Stimulated activated naive CD8-positive, alpha-beta T cell treated with anti-CD3 and anti-CD28 coated beads, Interleukin-15, amount 100 ng/mL, for 72 hours (primary cell): ENCODE measurements at regions not wholly inside any gene's neighbourhood (a gene's known extent, or its start where the extent isn't known, plus 50 kb on each side); places are given as distances from the start of the nearest gene placed in this dataset.

Experiments
- ATAC-seq: fragments of 150-1000 bp; cut with Tn5 transposase; 2 replicates; pipeline ENCODE4 v1.10.0; 2021; ENCODE audit warnings: mild to moderate bottlenecking, moderate library complexity
- DNase-seq, 2 donors: peaks; one replicate each; pipeline ENCODE4 v3.0.0; 2021 to 2022
- H3K27ac Mint-ChIP-seq, 2 donors: one replicate each; pipeline ENCODE4 v1.8.0; 2022; ENCODE audit warnings: mild to moderate bottlenecking in 2 of 2, mixed read lengths in 2 of 2, moderate library complexity in 2 of 2
- H3K27me3 Mint-ChIP-seq: one replicate; pipeline ENCODE4 v1.8.0; 2022; ENCODE audit warnings: mixed read lengths
- H3K4me1 Mint-ChIP-seq: one replicate; pipeline ENCODE4 v1.8.0; 2022; ENCODE audit warnings: mild to moderate bottlenecking, mixed read lengths
- H3K4me3 Mint-ChIP-seq, 2 donors: one replicate each; pipeline ENCODE4 v1.8.0; 2022; ENCODE audit warnings: mild to moderate bottlenecking in 2 of 2, mixed read lengths in 2 of 2, moderate library complexity in 1 of 2
- H3K9me3 Mint-ChIP-seq, 2 donors: one replicate each; pipeline ENCODE4 v1.8.0; 2022; ENCODE audit warnings: mixed read lengths in 2 of 2

GRCh38 chrX:149151805-149152757, 353.0 kb downstream of the IDS start:
- ATAC-seq, result peak; percentile 54
- Mint-ChIP-seq H3K4me3 (no peak overlapping the region), H3K9me3 (no peaks in the 10 kb centered on the region), H3K4me1 (no peaks in the 10 kb centered on the region), H3K27me3 (no peaks in the 10 kb centered on the region), H3K27ac (no peak overlapping the region)
- DNase-seq, result no peak

DNA sequence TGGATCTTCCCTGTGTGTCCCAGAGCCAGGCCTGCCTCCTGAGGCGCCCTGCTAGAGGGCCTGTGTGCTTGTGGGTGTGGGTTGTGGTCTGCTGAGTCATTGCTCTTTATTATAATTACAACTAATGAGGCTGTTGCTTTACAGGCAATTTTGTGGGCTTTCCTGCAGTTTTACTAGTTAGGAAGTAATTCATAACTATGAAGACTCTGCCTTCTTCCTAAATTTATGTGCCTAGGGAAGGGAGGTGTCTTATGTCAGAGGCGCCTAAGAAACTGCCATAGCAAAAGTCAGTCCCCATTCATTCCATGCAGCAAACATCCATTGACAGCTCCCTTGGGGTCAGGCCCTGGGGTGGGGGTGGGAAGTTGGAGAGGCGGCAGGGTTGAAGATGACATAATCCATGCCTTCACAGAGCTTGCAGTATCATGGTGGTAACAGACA, 359.2 kb downstream of the IDS start:
- DNase-seq, result peak in 1 of 2 donors; percentile 11

DNA sequence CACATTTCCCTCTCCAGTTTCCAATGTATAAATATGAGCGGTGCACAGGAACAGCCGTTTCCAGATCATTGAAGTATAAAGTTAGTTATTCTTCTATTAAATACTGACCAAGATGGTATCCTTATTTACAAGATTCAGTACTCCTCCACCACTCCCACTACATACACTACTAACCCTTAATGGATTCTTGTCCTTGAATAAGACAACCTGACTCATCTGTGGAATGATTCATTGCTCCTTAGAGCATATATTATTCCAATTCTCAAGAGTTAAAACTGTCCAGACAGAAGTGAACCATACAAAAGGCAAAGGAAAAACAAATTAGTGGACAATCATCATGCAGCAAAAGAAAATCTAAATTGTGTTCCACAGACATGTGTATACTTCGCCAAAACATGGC, 373.3 kb downstream of the IDS start:
- no peak for DNase-seq
- ATAC-seq, result no peak
- no peaks in the 10 kb centered on the region for H3K9me3 Mint-ChIP-seq
- H3K27ac Mint-ChIP-seq, result peak overlapping the region in 1 of 2 donors; percentile 74
- no peaks in the 10 kb centered on the region for H3K4me1 Mint-ChIP-seq
- no peak overlapping the region for H3K4me3 Mint-ChIP-seq
- no peaks in the 10 kb centered on the region for H3K27me3 Mint-ChIP-seq

More for the DNA sequence above, 359.2 kb downstream of the IDS start:
- peak; percentile 80 for ATAC-seq
- Mint-ChIP-seq H3K4me3 (no peak overlapping the region), H3K9me3 (no peaks in the 10 kb centered on the region), H3K27ac (no peak overlapping the region), H3K27me3 (no peaks in the 10 kb centered on the region), H3K4me1 (no peaks in the 10 kb centered on the region)

DNA sequence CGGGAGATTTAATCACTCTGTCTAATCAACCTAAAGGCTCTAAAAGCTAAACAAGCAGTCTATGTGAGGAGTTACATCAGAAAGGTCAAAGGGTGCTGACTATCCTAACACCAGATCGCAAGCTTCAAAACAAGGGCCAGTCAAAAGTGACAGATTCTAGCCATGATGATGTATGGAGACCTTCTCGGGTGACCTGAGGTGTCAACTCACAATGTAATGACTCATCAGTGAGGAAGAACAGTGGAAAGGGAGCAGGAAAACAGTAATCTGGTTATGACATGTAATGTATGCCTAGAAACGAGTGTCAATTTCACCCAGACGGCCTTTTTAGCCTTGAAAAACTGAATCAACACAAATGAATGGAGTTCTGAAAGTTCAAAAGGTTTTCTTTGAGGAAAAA, 375.3 kb downstream of the IDS start:
- H3K4me1 Mint-ChIP-seq, result no peaks in the 10 kb centered on the region
- DNase-seq, result no peak
- ATAC-seq, result no peak
- no peaks in the 10 kb centered on the region for H3K9me3 Mint-ChIP-seq
- no peak overlapping the region for H3K27ac Mint-ChIP-seq
- H3K4me3 Mint-ChIP-seq, result no peak overlapping the region
- no peaks in the 10 kb centered on the region for H3K27me3 Mint-ChIP-seq

GRCh38 chrX:149124526-149125108, 380.5 kb downstream of the IDS start:
- ATAC-seq (no peak), DNase-seq (no peak)
- H3K27ac Mint-ChIP-seq, result no peak overlapping the region
- H3K27me3 Mint-ChIP-seq, result no peaks in the 10 kb centered on the region
- H3K4me3 Mint-ChIP-seq, result no peak overlapping the region
- H3K4me1 Mint-ChIP-seq, result no peaks in the 10 kb centered on the region
- H3K9me3 Mint-ChIP-seq, result no peaks in the 10 kb centered on the region

GRCh38 chrX:149121206-149121920, 383.7 kb downstream of the IDS start:
- no peak for ATAC-seq
- no peak for DNase-seq

DNA sequence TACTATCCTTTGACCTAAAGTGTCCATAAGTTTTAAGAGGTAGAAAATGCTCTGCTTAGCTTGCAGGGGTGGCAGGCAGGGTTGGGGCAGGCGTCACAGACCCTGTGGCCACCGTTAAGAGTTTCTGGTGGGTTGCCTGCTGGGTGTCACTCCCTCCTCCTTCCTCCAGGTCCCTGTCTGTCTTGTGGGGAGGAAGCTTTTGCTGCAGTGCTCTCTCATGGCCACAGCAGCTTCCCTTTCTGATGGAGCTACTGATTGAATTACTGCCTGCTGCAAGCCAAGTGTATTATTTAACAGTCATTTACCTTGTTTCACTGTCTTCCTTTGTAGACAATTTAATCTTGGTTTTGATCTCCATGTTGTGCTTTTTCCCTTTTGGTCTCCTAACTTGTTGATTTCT, 384.6 kb downstream of the IDS start:
- ATAC-seq, result no peak
- no peaks in the 10 kb centered on the region for H3K27me3 Mint-ChIP-seq
- H3K9me3 Mint-ChIP-seq, result no peaks in the 10 kb centered on the region
- H3K4me1 Mint-ChIP-seq, result no peaks in the 10 kb centered on the region
- no peak overlapping the region for H3K4me3 Mint-ChIP-seq
- H3K27ac Mint-ChIP-seq, result no peak overlapping the region
- no peak for DNase-seq

More at GRCh38 chrX:149121206-149121920, 383.7 kb downstream of the IDS start:
- no peaks in the 10 kb centered on the region for H3K27me3 Mint-ChIP-seq
- no peaks in the 10 kb centered on the region for H3K9me3 Mint-ChIP-seq
- H3K4me3 Mint-ChIP-seq, result no peak overlapping the region
- no peak overlapping the region for H3K27ac Mint-ChIP-seq
- no peaks in the 10 kb centered on the region for H3K4me1 Mint-ChIP-seq

GRCh38 chrX:149114874-149115273, 390.2 kb downstream of the IDS start:
- H3K4me3 Mint-ChIP-seq, result no peak overlapping the region
- no peak for DNase-seq
- ATAC-seq, result no peak
- peaks cover 8 to 19% of the 10 kb centered on the region in 2 donors for H3K9me3 Mint-ChIP-seq
- H3K27ac Mint-ChIP-seq, result no peak overlapping the region
- no peaks in the 10 kb centered on the region for H3K27me3 Mint-ChIP-seq
- H3K4me1 Mint-ChIP-seq, result no peaks in the 10 kb centered on the region

GRCh38 chrX:149114001-149114400, 391.1 kb downstream of the IDS start:
- H3K4me1 Mint-ChIP-seq, result no peaks in the 10 kb centered on the region
- H3K4me3 Mint-ChIP-seq, result no peak overlapping the region
- H3K27me3 Mint-ChIP-seq, result no peaks in the 10 kb centered on the region
- no peak overlapping the region for H3K27ac Mint-ChIP-seq
- no peak for DNase-seq
- no peak for ATAC-seq
- peaks cover 12 to 25% of the 10 kb centered on the region in 2 donors for H3K9me3 Mint-ChIP-seq

GRCh38 chrX:149097786-149098185, 407.3 kb downstream of the IDS start:
- Mint-ChIP-seq H3K4me1 (no peaks in the 10 kb centered on the region), H3K27me3 (no peaks in the 10 kb centered on the region), H3K9me3 (no peaks in the 10 kb centered on the region), H3K27ac (no peak overlapping the region), H3K4me3 (no peak overlapping the region)
- ATAC-seq (no peak), DNase-seq (no peak)

DNA sequence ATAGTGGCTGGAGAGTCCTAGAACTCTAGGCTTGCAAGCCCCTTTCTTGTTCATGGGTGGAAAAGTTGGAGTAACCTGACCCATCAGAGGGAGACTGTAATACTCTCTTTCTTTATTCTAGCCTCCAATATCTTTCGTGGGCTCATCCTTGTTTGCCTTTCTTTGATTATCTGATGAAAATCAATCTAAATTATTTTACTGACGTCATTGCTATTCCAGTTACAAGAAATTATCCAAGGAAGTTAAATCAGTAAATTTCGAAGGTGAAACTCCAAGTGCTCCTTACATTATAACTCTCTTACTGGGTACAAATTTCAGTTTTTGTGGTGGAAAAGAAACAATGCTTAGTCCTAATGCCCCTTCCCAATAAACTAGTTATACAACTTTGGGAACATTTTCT, 412.9 kb downstream of the IDS start:
- Mint-ChIP-seq H3K4me3 (no peak overlapping the region), H3K27me3 (no peaks in the 10 kb centered on the region), H3K9me3 (no peaks in the 10 kb centered on the region), H3K4me1 (no peaks in the 10 kb centered on the region), H3K27ac (no peak overlapping the region)
- DNase-seq (no peak), ATAC-seq (no peak)

GRCh38 chrX:149079805-149080406, 425.2 kb downstream of the IDS start:
- H3K4me3 Mint-ChIP-seq, result no peak overlapping the region

GRCh38 chrX:149074398-149074797, 430.7 kb downstream of the IDS start:
- Mint-ChIP-seq H3K9me3 (no peaks in the 10 kb centered on the region), H3K27me3 (no peaks in the 10 kb centered on the region), H3K4me1 (no peaks in the 10 kb centered on the region), H3K27ac (no peak overlapping the region), H3K4me3 (no peak overlapping the region)
- DNase-seq (peak in 1 of 2 donors; percentile 20), ATAC-seq (peak; percentile 83)

More at GRCh38 chrX:149079805-149080406, 425.2 kb downstream of the IDS start:
- no peaks in the 10 kb centered on the region for H3K4me1 Mint-ChIP-seq
- DNase-seq (no peak), ATAC-seq (no peak)
- H3K27ac Mint-ChIP-seq, result no peak overlapping the region
- no peaks in the 10 kb centered on the region for H3K27me3 Mint-ChIP-seq
- no peaks in the 10 kb centered on the region for H3K9me3 Mint-ChIP-seq

DNA sequence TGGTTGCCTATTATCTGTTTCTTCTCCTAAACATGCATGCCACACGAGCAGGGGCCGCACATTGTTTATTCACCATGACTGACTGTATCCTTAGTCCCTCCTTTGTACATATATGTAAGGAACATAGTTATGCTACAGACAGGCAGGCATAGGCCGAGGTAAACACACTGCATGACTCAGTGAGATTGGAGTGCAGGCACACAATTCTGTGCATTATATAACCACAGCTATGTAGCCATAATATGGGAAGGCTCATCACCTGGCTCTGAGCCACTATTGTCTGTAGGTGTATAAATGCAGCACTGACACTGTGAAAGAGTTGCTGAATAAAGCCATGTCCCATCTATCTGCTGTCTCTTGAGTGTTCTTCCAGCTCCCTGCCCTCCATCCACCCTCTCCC, 431.6 kb downstream of the IDS start:
- Mint-ChIP-seq H3K27ac (no peak overlapping the region), H3K4me1 (no peaks in the 10 kb centered on the region), H3K9me3 (no peaks in the 10 kb centered on the region), H3K4me3 (no peak overlapping the region), H3K27me3 (no peaks in the 10 kb centered on the region)
- no peak for DNase-seq
- no peak for ATAC-seq

GRCh38 chrX:149069899-149070298, 435.2 kb downstream of the IDS start:
- Mint-ChIP-seq H3K4me3 (no peak overlapping the region), H3K27ac (no peak overlapping the region), H3K4me1 (no peaks in the 10 kb centered on the region), H3K9me3 (no peaks in the 10 kb centered on the region), H3K27me3 (no peaks in the 10 kb centered on the region)
- DNase-seq, result no peak
- ATAC-seq, result no peak
